D721Med (cell line): ENCODE measurements at regions not wholly inside any gene's neighbourhood (a gene's known extent, or its start where the extent isn't known, plus 50 kb on each side); places are given as distances from the start of the nearest gene placed in this dataset.

Experiments
- DNase-seq: peaks from one replicate; pipeline ENCODE4 v3.0.0; 2011; ENCODE audit warnings: low spot score; ENCODE audit not compliant: insufficient read length
- FAIRE-seq: peaks from 2 replicates; lab custom pipeline; 2011; peaks lifted over from hg19 to GRCh38; lab: Jason Lieb, UNC
- CTCF ChIP-seq: IDR thresholded peaks from 2 replicates; pipeline ENCODE4 v1.5.1; 2012; ENCODE audit warnings: mild to moderate bottlenecking, control low read depth; ENCODE audit not compliant: insufficient read depth; ENCODE audit errors: missing control alignments

DNA sequence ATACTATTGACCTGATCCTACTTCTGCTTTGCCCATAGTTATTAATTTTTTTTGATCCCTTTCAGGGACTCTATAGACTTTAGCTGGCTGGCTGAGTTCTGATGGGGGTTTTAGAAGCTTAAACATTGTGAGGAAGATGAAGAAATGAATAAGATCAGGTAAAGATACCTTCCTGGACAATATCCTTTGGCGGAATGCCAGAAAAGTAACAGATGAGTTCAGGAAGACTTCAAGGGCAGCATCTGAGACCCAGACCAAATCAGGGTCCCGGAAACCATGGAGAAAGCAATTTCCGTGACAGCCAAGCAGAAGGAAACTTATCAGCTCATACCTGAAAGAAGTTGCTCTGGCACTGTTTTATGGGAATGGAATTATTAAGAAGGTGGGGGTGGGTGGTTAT, 100.4 kb downstream of the XCL2 start:
- DNase-seq (no peak), FAIRE-seq (no peak)
- TF ChIP-seq CTCF: no peak

DNA sequence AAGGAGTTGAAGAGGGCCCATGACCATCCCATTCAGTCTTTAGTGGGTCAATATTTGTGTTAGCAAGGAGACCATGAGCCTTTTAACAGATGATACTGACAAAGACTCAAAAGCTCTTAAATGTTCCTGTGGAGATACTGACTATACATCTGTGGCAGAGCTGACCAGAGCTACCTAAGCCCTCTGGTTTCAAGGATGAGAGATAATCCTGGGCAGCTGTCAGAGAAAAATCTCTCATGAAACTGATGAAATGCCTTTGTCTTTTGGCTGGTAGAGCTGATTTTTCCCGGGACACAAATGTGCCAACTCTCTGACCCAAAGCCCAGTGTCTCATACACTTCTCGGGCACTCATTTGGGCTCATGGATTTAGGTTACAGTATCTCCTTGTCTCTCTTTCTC, 100.9 kb downstream of the XCL2 start:
- DNase-seq (no peak), FAIRE-seq (no peak)
- no peak for TF ChIP-seq CTCF

DNA sequence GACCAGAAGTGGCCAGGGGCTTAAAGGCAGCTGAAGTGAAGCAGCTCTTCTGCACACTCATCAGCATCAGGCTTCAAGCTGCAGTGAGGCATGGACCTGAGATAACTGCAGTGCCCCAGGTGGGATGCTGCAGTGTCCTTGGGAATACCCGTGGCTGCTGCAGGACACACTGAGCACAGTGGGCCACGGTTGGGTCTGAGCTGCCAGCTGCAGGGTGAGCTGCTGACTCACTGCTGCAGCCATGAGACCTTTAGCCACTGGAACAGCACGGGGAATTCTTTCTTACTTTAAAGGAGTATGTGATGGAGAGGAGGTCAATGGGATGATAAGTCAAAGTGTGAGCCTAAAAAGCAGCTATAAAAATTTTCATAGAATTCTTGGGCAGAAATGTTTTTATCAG, 102.1 kb downstream of the XCL2 start:
- DNase-seq (no peak), FAIRE-seq (no peak)
- no peak for TF ChIP-seq CTCF

- peak; percentile 92 for FAIRE-seq
- TF ChIP-seq CTCF: peak; percentile 99
- DNase-seq: peak; percentile 48
Observed at GRCh38 chr1:168439456-168440375, 104.1 kb downstream of the XCL2 start.

GRCh38 chr1:168438626-168439025, 105.2 kb downstream of the XCL2 start:
- DNase-seq (no peak), FAIRE-seq (peak; percentile 25)
- no peak for TF ChIP-seq CTCF

- no peak for TF ChIP-seq CTCF
- DNase-seq (no peak), FAIRE-seq (no peak)
Observed at GRCh38 chr1:168437821-168438220, 106.0 kb downstream of the XCL2 start.

- TF ChIP-seq CTCF: no peak
- DNase-seq: no peak
- FAIRE-seq: no peak
Observed at GRCh38 chr1:168435439-168435838, 108.4 kb downstream of the XCL2 start.
